HG03469 (cell line): ENCODE measurements at regions not wholly inside any gene's neighbourhood (a gene's known extent, or its start where the extent isn't known, plus 50 kb on each side); places are given as distances from the start of the nearest gene placed in this dataset.

Experiments
- ATAC-seq: cut with Tn5 transposase; IDR thresholded peaks from one replicate; pipeline ENCODE4 v1.9.1; 2021; ENCODE audit warnings: mild to moderate bottlenecking, moderate library complexity, moderate number of reproducible peaks; ENCODE audit not compliant: unreplicated experiment

GRCh38 chr11:10908215-10908951, 50.5 kb upstream of the ZBED5 start:
- no peak for ATAC-seq
